Adrenal gland (tissue), 9 donors: ENCODE measurements at regions not wholly inside any gene's neighbourhood (a gene's known extent, or its start where the extent isn't known, plus 50 kb on each side); places are given as distances from the start of the nearest gene placed in this dataset.
A peak's percentile ranks its signal among the peaks of the same experiment; 100 is the strongest.

Source experiments
- DNase-seq, 7 donors: peaks; one replicate each; pipeline ENCODE4 v3.0.0-alpha.2; 2019 to 2020
- H3K27ac ChIP-seq, 5 donors: fragments of 200-600 bp; sonication (generic) in 4 of 5; 1 replicate in 3 of 5; 2 replicates in 2 of 5; pipeline versions ENCODE4 v1.5.1 to v1.8.0; 2016 to 2020; ENCODE audit warnings: mild to moderate bottlenecking in 1 of 5
- H3K27me3 ChIP-seq: fragments of 200-600 bp; 2 replicates; pipeline ENCODE4 v1.8.0; 2021
- H3K36me3 ChIP-seq, 2 donors: fragments of 200-600 bp; replicated peaks in 1 of 2; 1 replicate in 1 of 2; 2 replicates in 1 of 2; pipeline versions ENCODE4 v1.5.1 to v1.8.0; 2018 to 2022
- H3K4me1 ChIP-seq, 2 donors: fragments of 200-600 bp; replicated peaks in 1 of 2; 1 replicate in 1 of 2; 2 replicates in 1 of 2; pipeline versions ENCODE4 v1.5.1 to v1.8.0; 2018 to 2021
- H3K4me3 ChIP-seq, 4 donors: fragments of 200-600 bp; sonication (generic) in 3 of 4; one replicate each; pipeline ENCODE4 v1.5.1; 2016 to 2018
- H3K9me3 ChIP-seq, 3 donors: fragments of 200-600 bp; sonication (generic) in 1 of 3; replicated peaks in 1 of 3; 1 replicate in 2 of 3; 2 replicates in 1 of 3; pipeline versions ENCODE4 v1.5.1 to v1.8.0; 2016 to 2021
- CTCF ChIP-seq, 6 experiments: fragments of 450-650 bp in 4 of 6; fragments of 200-600 bp in 2 of 6; sonication (generic) in 1 of 6; IDR thresholded peaks; 1 replicate in 5 of 6; 2 replicates in 1 of 6; pipeline versions ENCODE4 v1.5.1 to v1.8.0; 2016 to 2021; ENCODE audit warnings: antibody characterized with exemption in 6 of 6, mild to moderate bottlenecking in 2 of 6, moderate library complexity in 1 of 6
- POLR2A ChIP-seq, 2 donors: fragments of 450-650 bp; IDR thresholded peaks; one replicate each; pipeline ENCODE4 v1.6.1; 2017; ENCODE audit warnings: antibody characterized with exemption in 2 of 2, mild to moderate bottlenecking in 2 of 2, moderate library complexity in 1 of 2
- WGBS, 4 donors: extraction: QIAGEN DNeasy Blood & Tissue Kit in 2 of 4; methylation state at CpG; one replicate each; pipeline versions ENCODE4 v1.1.5 to v1.1.7; 2013 to 2017; 5-methylcytosine and 5-hydroxymethylcytosine counted together
- intact Hi-C, 2 donors: fragments of 100-400 bp; cut with DNase I; formaldehyde crosslinking; loops; one replicate each; pipeline versions ENCODE4 v1.14.1 to v1.15.0; 2022 to 2023
- donor health status: healthy with polysubstance abuse.
- donor health status: Bipolar disorder and iron deficiency.
- donor health status: DM: yes; HTN: yes; CAD: no.
- donor health status: DM: no; HTN: no; CAD: no.
- donor health status: DM: no; HTN: no; CAD: no.

DNA sequence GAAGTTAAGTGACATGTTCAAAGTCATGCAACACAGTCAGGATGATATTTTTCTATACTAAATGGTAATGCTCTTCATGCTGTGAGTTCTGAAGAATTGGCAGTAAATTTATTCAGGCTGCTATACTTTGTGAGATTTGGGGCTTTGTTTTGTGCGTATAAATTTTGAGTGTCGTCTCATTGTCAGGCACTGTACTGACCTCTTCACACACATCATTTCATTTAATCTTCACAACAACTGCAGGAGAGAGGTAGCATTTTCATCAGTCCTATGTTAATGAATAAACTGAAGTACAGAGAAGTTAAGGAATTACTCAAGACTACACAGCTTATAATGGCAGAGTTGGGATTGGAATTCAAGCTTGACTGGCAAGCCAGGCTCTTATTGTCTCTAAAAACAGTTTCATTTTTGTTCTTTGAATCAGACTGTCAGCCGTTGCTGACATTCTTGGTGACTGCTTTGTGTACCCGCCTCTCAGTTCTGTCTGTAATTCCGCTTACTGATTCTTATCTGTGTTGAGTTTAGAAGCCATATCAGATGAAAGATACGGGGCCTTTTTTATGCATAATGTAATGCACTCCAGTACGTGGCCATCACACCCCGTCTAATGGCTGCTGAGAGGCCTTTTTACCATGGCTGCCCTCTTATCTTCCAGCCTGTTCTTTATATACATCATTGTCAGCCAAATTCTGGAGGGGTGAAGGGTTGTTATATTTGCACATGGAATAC lies 274.9 kb downstream of the UTRN start:
- Histone ChIP-seq H3K36me3 (peaks cover 0 to 9% of the 10 kb centered on the region in 2 donors), H3K9me3 (no peaks in the 10 kb centered on the region), H3K4me3 (peak overlapping the region in 1 of 4 donors; percentile 16), H3K4me1 (peaks cover 3 to 11% of the 10 kb centered on the region in 2 donors), H3K27ac (peak overlapping the region in 2 of 5 donors; percentile 52 to 71), H3K27me3 (no peaks in the 10 kb centered on the region)
- intact Hi-C loops = no loop called here
- TF ChIP-seq CTCF (IDR thresholded peaks at IDR 0.05) = no peak
- TF ChIP-seq POLR2A (IDR thresholded peaks at IDR 0.05) = no peak
- DNase-seq = peak in 4 of 7 donors; percentile 19 to 49 (median 28)
- WGBS, 4 donors = 37 to 52% (median 43%) methylated on average over 8 of the region's 8 CpGs

- Histone ChIP-seq H3K27me3 (no peaks in the 10 kb centered on the region), H3K27ac (no peak overlapping the region), H3K4me1 (peaks cover 3 to 11% of the 10 kb centered on the region in 2 donors), H3K36me3 (peaks cover 0 to 5% of the 10 kb centered on the region in 2 donors), H3K4me3 (no peak overlapping the region), H3K9me3 (no peaks in the 10 kb centered on the region)
- DNase-seq = no peak
- 94 to 97% (median 96%) methylated on average over 2 of the region's 2 CpGs for WGBS, 4 donors
- TF ChIP-seq POLR2A (IDR thresholded peaks at IDR 0.05) (no peak), CTCF (IDR thresholded peaks at IDR 0.05) (no peak)
- intact Hi-C loops = no loop called here
Measured at GRCh38 chr6:144561455-144562043, 276.4 kb downstream of the UTRN start.

- Histone ChIP-seq H3K36me3 (no peaks in the 10 kb centered on the region), H3K27ac (no peak overlapping the region), H3K9me3 (no peaks in the 10 kb centered on the region), H3K4me1 (peaks cover 3 to 11% of the 10 kb centered on the region in 2 donors), H3K4me3 (no peak overlapping the region), H3K27me3 (no peaks in the 10 kb centered on the region)
- TF ChIP-seq CTCF (IDR thresholded peaks at IDR 0.05) (no peak), POLR2A (IDR thresholded peaks at IDR 0.05) (no peak)
- intact Hi-C loops = no loop called here
- WGBS, 4 donors = 92 to 98% (median 96%) methylated on average over 2 of the region's 2 CpGs
- DNase-seq = no peak
Measured at GRCh38 chr6:144564202-144564601, 279.1 kb downstream of the UTRN start.

DNA sequence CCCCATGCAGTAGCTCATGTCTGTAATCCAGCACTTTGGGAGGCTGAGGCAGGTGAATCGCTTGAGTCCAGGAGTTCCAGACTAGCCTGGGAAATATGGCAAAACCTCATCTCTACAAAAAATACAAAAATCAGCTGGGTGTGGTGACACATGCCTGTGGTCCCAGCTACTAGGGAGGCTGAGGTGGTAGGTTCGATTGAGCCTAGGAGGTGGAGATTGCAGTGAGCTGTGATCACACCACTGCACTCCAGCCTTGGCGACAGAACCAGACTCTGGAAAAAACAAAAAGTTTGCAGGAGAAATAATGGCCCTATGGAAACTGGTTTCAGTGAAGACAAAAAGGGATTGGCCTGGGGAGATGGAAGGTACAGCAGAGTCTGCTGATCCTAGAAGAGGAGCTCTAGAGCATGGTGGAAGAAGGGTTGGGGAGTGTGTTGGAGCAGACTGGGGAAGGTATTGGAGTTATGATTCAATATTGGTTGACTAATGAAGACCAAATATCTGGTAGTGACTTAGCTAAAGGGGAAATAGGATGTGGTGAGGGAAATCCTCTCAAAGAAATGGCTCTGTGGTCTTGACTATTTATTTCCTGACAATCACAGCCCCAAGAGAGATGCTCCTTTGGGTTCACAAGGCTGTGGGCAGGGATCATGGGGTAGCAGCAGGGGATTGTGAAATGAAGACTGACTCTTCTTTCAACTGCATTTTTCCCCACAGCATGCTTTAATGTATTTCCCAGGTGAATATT lies 281.9 kb downstream of the UTRN start:
- DNase-seq = no peak
- TF ChIP-seq POLR2A (IDR thresholded peaks at IDR 0.05) (no peak), CTCF (IDR thresholded peaks at IDR 0.05) (no peak)
- H3K27ac ChIP-seq = no peak overlapping the region
- H3K4me3 ChIP-seq = no peak overlapping the region
- intact Hi-C loops = no loop called here
- H3K36me3 ChIP-seq = no peaks in the 10 kb centered on the region
- H3K4me1 ChIP-seq = no peaks in the 10 kb centered on the region
- WGBS, 4 donors = 92 to 97% (median 95%) methylated on average over 3 of the region's 3 CpGs
- no peaks in the 10 kb centered on the region for H3K27me3 ChIP-seq
- H3K9me3 ChIP-seq = no peaks in the 10 kb centered on the region
